Esophagus muscularis mucosa (tissue), 4 donors: ENCODE measurements at regions not wholly inside any gene's neighbourhood (a gene's known extent, or its start where the extent isn't known, plus 50 kb on each side); places are given as distances from the start of the nearest gene placed in this dataset.

ENCODE experiments used
- DNase-seq: peaks from one replicate; pipeline ENCODE4 v3.0.0-alpha.2; 2017; ENCODE audit errors: extremely low spot score
- H3K27ac ChIP-seq, 4 donors: fragments of 200-600 bp; sonication (generic); replicated peaks in 1 of 4; 1 replicate in 3 of 4; 2 replicates in 1 of 4; pipeline ENCODE4 v1.5.1; 2016 to 2019; ENCODE audit warnings: mild to moderate bottlenecking in 1 of 4
- H3K27me3 ChIP-seq, 4 donors: fragments of 200-600 bp; sonication (generic); one replicate each; pipeline versions ENCODE4 v1.5.1 to v1.6.0; 2016 to 2019
- H3K36me3 ChIP-seq, 4 donors: fragments of 200-600 bp; sonication (generic); one replicate each; pipeline ENCODE4 v1.5.1; 2016 to 2019
- H3K4me1 ChIP-seq, 4 donors: fragments of 200-600 bp; sonication (generic); one replicate each; pipeline ENCODE4 v1.5.1; 2016 to 2019
- H3K4me3 ChIP-seq, 4 donors: fragments of 200-600 bp; sonication (generic); 1 replicate in 2 of 4; 2 replicates in 2 of 4; pipeline ENCODE4 v1.5.1; 2016 to 2019; ENCODE audit warnings: mild to moderate bottlenecking in 4 of 4, moderate library complexity in 1 of 4
- H3K9me3 ChIP-seq, 4 donors: fragments of 200-600 bp; sonication (generic); 1 replicate in 3 of 4; 2 replicates in 1 of 4; pipeline ENCODE4 v1.5.1; 2016 to 2019
- CTCF ChIP-seq, 3 experiments: fragments of 200-600 bp in 2 of 3; fragments of 450-650 bp in 1 of 3; sonication (generic) in 2 of 3; IDR thresholded peaks; one replicate each; pipeline ENCODE4 v1.5.1; 2017 to 2019; ENCODE audit warnings: antibody characterized with exemption in 3 of 3, mild to moderate bottlenecking in 2 of 3, moderate library complexity in 1 of 3
- EP300 ChIP-seq: sonication (generic); formaldehyde crosslinking; IDR thresholded peaks from one replicate; pipeline ENCODE4 v1.6.1; 2017; ENCODE audit warnings: antibody characterized with exemption
- POLR2A ChIP-seq: fragments of 450-650 bp; IDR thresholded peaks from one replicate; pipeline ENCODE4 v1.6.1; 2017; ENCODE audit warnings: antibody characterized with exemption, moderate library complexity, mild to moderate bottlenecking, low read depth
- POLR2AphosphoS5 ChIP-seq, 2 donors: sonication (generic); formaldehyde crosslinking; IDR thresholded peaks; one replicate each; pipeline ENCODE4 v1.6.1; 2017; ENCODE audit warnings: antibody characterized with exemption in 2 of 2
- WGBS: methylation state at CpG from one replicate; pipeline ENCODE4 v1.1.5; 2018; 5-methylcytosine and 5-hydroxymethylcytosine counted together
- intact Hi-C: fragments of 100-400 bp; cut with DNase I; formaldehyde crosslinking; loops from one replicate; pipeline ENCODE4 v1.15.1; 2023

GRCh38 chr3:64291956-64292355 is 66.7 kb upstream of the PRICKLE2 start:
- Histone ChIP-seq H3K27me3 (no peaks in the 10 kb centered on the region), H3K36me3 (no peaks in the 10 kb centered on the region), H3K9me3 (peaks cover 0 to under 1% (median 0%) of the 10 kb centered on the region in 4 donors), H3K4me1 (peaks cover 0 to 23% (median 17%) of the 10 kb centered on the region in 4 donors), H3K4me3 (no peak overlapping the region), H3K27ac (peak overlapping the region in 3 of 4 donors; percentile 17 to 66 (median 56))
- no peak for DNase-seq
- WGBS: 82% methylated on average over 4 of the region's 4 CpGs
- intact Hi-C loops: loop anchor here (10.0 kb wide), 1 partner anchor 193 kb away; no protein-coding TSS in a partner anchor
- no peak for TF ChIP-seq CTCF (IDR thresholded peaks at IDR 0.05)
- peak in 1 of 2 donors; percentile 59 for TF ChIP-seq POLR2AphosphoS5 (IDR thresholded peaks at IDR 0.05)
- no peak for TF ChIP-seq POLR2A
- TF ChIP-seq EP300: no peak

GRCh38 chr3:64291345-64291744 is 66.1 kb upstream of the PRICKLE2 start:
- Histone ChIP-seq H3K4me1 (peaks cover 0 to 23% (median 17%) of the 10 kb centered on the region in 4 donors), H3K36me3 (no peaks in the 10 kb centered on the region), H3K27ac (peak overlapping the region in 3 of 4 donors; percentile 10 to 59 (median 25)), H3K9me3 (no peaks in the 10 kb centered on the region), H3K27me3 (no peaks in the 10 kb centered on the region), H3K4me3 (no peak overlapping the region)
- intact Hi-C loops: loop anchor here (10.0 kb wide), 1 partner anchor 193 kb away; no protein-coding TSS in a partner anchor
- peak; percentile 6 to 13 for TF ChIP-seq POLR2AphosphoS5 (IDR thresholded peaks at IDR 0.05)
- TF ChIP-seq EP300: no peak
- WGBS: 61% methylated on average over 3 of the region's 3 CpGs
- DNase-seq: no peak

GRCh38 chr3:64290864-64291263 is 65.6 kb upstream of the PRICKLE2 start:
- H3K36me3 ChIP-seq: no peaks in the 10 kb centered on the region
- no peaks in the 10 kb centered on the region for H3K9me3 ChIP-seq
- no peaks in the 10 kb centered on the region for H3K27me3 ChIP-seq
- no peak overlapping the region for H3K4me3 ChIP-seq
- 76% methylated on average over 5 of the region's 5 CpGs for WGBS
- intact Hi-C loops: loop anchor here (10.0 kb wide), 1 partner anchor 194 kb away; no protein-coding TSS in a partner anchor
- peaks cover 0 to 20% (median 17%) of the 10 kb centered on the region in 4 donors for H3K4me1 ChIP-seq
- peak overlapping the region in 1 of 4 donors; percentile 35 for H3K27ac ChIP-seq
- TF ChIP-seq POLR2A: no peak
- TF ChIP-seq POLR2AphosphoS5 (IDR thresholded peaks at IDR 0.05): no peak
- TF ChIP-seq EP300: no peak
- TF ChIP-seq CTCF (IDR thresholded peaks at IDR 0.05): no peak
- no peak for DNase-seq

GRCh38 chr3:64290161-64290560 is 64.9 kb upstream of the PRICKLE2 start:
- Histone ChIP-seq H3K27me3 (no peaks in the 10 kb centered on the region), H3K9me3 (no peaks in the 10 kb centered on the region), H3K27ac (no peak overlapping the region), H3K36me3 (no peaks in the 10 kb centered on the region), H3K4me3 (no peak overlapping the region), H3K4me1 (peaks cover 0 to 13% (median 10%) of the 10 kb centered on the region in 4 donors)
- intact Hi-C loops: loop anchor here (10.0 kb wide), 1 partner anchor 195 kb away; no protein-coding TSS in a partner anchor
- no peak for TF ChIP-seq POLR2A
- TF ChIP-seq CTCF (IDR thresholded peaks at IDR 0.05): no peak
- no peak for TF ChIP-seq POLR2AphosphoS5 (IDR thresholded peaks at IDR 0.05)
- TF ChIP-seq EP300: no peak
- no peak for DNase-seq
- 85% methylated on average over 5 of the region's 5 CpGs for WGBS

GRCh38 chr3:64289622-64290021 is 64.4 kb upstream of the PRICKLE2 start:
- no peaks in the 10 kb centered on the region for H3K27me3 ChIP-seq
- DNase-seq: no peak
- intact Hi-C loops: loop anchor here (10.0 kb wide), 1 partner anchor 195 kb away; no protein-coding TSS in a partner anchor
- H3K36me3 ChIP-seq: no peaks in the 10 kb centered on the region
- peaks cover 0 to 11% (median 4%) of the 10 kb centered on the region in 4 donors for H3K4me1 ChIP-seq
- no peak overlapping the region for H3K4me3 ChIP-seq
- no peak for TF ChIP-seq POLR2AphosphoS5 (IDR thresholded peaks at IDR 0.05)
- TF ChIP-seq CTCF (IDR thresholded peaks at IDR 0.05): no peak
- TF ChIP-seq POLR2A: no peak
- no peak for TF ChIP-seq EP300
- H3K27ac ChIP-seq: no peak overlapping the region
- no peaks in the 10 kb centered on the region for H3K9me3 ChIP-seq
